H9 (cell line): ENCODE measurements at regions not wholly inside any gene's neighbourhood (a gene's known extent, or its start where the extent isn't known, plus 50 kb on each side); places are given as distances from the start of the nearest gene placed in this dataset.

Experiments used
- DNase-seq: peaks from one replicate; pipeline ENCODE4 v3.0.0-alpha.2; 2017
- H2AFZ ChIP-seq: one replicate; pipeline ENCODE4 v1.6.1; 2013; ENCODE audit warnings: mild to moderate bottlenecking, low read length, control low read depth, moderate library complexity
- H2AK5ac ChIP-seq: 2 replicates; pipeline ENCODE4 v1.6.1; 2013; ENCODE audit warnings: low read length, control low read depth, mixed read lengths; ENCODE audit not compliant: insufficient read length
- H2BK120ac ChIP-seq: one replicate; pipeline ENCODE4 v1.6.1; 2013; ENCODE audit warnings: low read depth, mild to moderate bottlenecking, low read length, control low read depth, inconsistent platforms; ENCODE audit not compliant: poor library complexity, severe bottlenecking
- H2BK12ac ChIP-seq: 2 replicates; pipeline ENCODE4 v1.6.1; 2013; ENCODE audit warnings: low read length, control low read depth, mixed read lengths, low read depth; ENCODE audit not compliant: insufficient read length
- H2BK15ac ChIP-seq: 2 replicates; pipeline ENCODE4 v1.6.1; 2013; ENCODE audit warnings: low read depth, low read length, control low read depth
- H2BK20ac ChIP-seq: one replicate; pipeline ENCODE4 v1.6.1; 2013; ENCODE audit warnings: low read depth, mild to moderate bottlenecking, low read length, control low read depth, inconsistent platforms; ENCODE audit not compliant: poor library complexity, severe bottlenecking
- H2BK5ac ChIP-seq: 2 replicates; pipeline ENCODE4 v1.6.1; 2013; ENCODE audit warnings: low read length, control low read depth, mixed read lengths; ENCODE audit not compliant: insufficient read length
- H3K14ac ChIP-seq: 2 replicates; pipeline ENCODE4 v1.6.1; 2013; ENCODE audit warnings: low read length, control low read depth; ENCODE audit not compliant: insufficient read depth
- H3K18ac ChIP-seq: 2 replicates; pipeline ENCODE4 v1.6.1; 2013; ENCODE audit warnings: low read depth, mild to moderate bottlenecking, mixed read lengths, low read length, control low read depth; ENCODE audit not compliant: insufficient read length
- H3K23ac ChIP-seq: 2 replicates; pipeline ENCODE4 v1.6.1; 2013; ENCODE audit warnings: low read length, control low read depth, mixed read lengths, low read depth; ENCODE audit not compliant: insufficient read length
- H3K23me2 ChIP-seq: 2 replicates; pipeline ENCODE4 v1.6.1; 2013; ENCODE audit warnings: low read depth, mild to moderate bottlenecking, mixed read lengths, low read length, control low read depth; ENCODE audit not compliant: insufficient read length, poor library complexity, severe bottlenecking
- H3K27ac ChIP-seq: 2 replicates; pipeline ENCODE4 v1.5.1; 2013; ENCODE audit warnings: low read length, control low read depth, mixed read lengths, low read depth; ENCODE audit not compliant: insufficient read length
- H3K27me3 ChIP-seq: 2 replicates; pipeline ENCODE4 v1.6.1; 2013; ENCODE audit warnings: low read length, control low read depth, inconsistent platforms; ENCODE audit not compliant: insufficient read depth
- H3K4ac ChIP-seq: 2 replicates; pipeline ENCODE4 v1.6.1; 2013; ENCODE audit warnings: low read depth, mild to moderate bottlenecking, control low read depth, inconsistent platforms, low read length, moderate library complexity
- H3K4me1 ChIP-seq: 2 replicates; pipeline ENCODE4 v1.6.1; 2013; ENCODE audit warnings: low read length, control low read depth, inconsistent platforms; ENCODE audit not compliant: insufficient read depth
- H3K4me2 ChIP-seq: 2 replicates; pipeline ENCODE4 v1.6.1; 2013; ENCODE audit warnings: low read length, control low read depth, mixed read lengths; ENCODE audit not compliant: insufficient read length, insufficient read depth
- H3K56ac ChIP-seq: 2 replicates; pipeline ENCODE4 v1.6.1; 2013; ENCODE audit warnings: low read depth, mild to moderate bottlenecking, mixed read lengths, low read length, control low read depth; ENCODE audit not compliant: insufficient read length
- H3K79me1 ChIP-seq: 2 replicates; pipeline ENCODE4 v1.6.1; 2013; ENCODE audit warnings: low read depth, mild to moderate bottlenecking, moderate library complexity, low read length, control low read depth, inconsistent platforms; ENCODE audit not compliant: insufficient read depth, poor library complexity, severe bottlenecking
- H3K79me2 ChIP-seq: 2 replicates; pipeline ENCODE4 v1.6.1; 2013; ENCODE audit warnings: low read length, control low read depth, inconsistent platforms; ENCODE audit not compliant: insufficient read depth
- H3K9ac ChIP-seq: 2 replicates; pipeline ENCODE4 v1.6.1; 2013; ENCODE audit warnings: low read length, control low read depth, mixed read lengths; ENCODE audit not compliant: insufficient read length; ENCODE audit errors: extremely low read depth
- H3K9me3 ChIP-seq: one replicate; pipeline ENCODE4 v1.6.1; 2013; ENCODE audit warnings: low read depth, low read length, inconsistent platforms; ENCODE audit not compliant: control insufficient read depth
- H3T11ph ChIP-seq: one replicate; pipeline ENCODE4 v1.6.1; 2013; ENCODE audit warnings: mild to moderate bottlenecking, low read length, control low read depth, inconsistent platforms
- H4K20me1 ChIP-seq: one replicate; pipeline ENCODE4 v1.6.1; 2013; ENCODE audit not compliant: control insufficient read depth, insufficient read length, insufficient read depth
- H4K5ac ChIP-seq: 2 replicates; pipeline ENCODE4 v1.6.1; 2013; ENCODE audit warnings: low read depth, mild to moderate bottlenecking, mixed read lengths, low read length, control low read depth; ENCODE audit not compliant: insufficient read length
- H4K8ac ChIP-seq: replicated peaks from 2 replicates; pipeline ENCODE4 v1.6.1; 2013; ENCODE audit warnings: low read length, control low read depth, mixed read lengths, low read depth; ENCODE audit not compliant: insufficient read length
- H4K91ac ChIP-seq: 2 replicates; pipeline ENCODE4 v1.6.1; 2013; ENCODE audit warnings: low read depth, mild to moderate bottlenecking, moderate library complexity, mixed read lengths, low read length, control low read depth; ENCODE audit not compliant: insufficient read length
- H3K27ac Mint-ChIP-seq, 3 experiments: 2 replicates in 2 of 3; 3 replicates in 1 of 3; pipeline ENCODE4 v1.8.0; 2020 to 2021; ENCODE audit warnings: mixed read lengths in 3 of 3, mild to moderate bottlenecking in 1 of 3, moderate library complexity in 1 of 3
- H3K27me3 Mint-ChIP-seq: 2 replicates; pipeline ENCODE4 v1.8.0; 2021; ENCODE audit warnings: low read depth, mild to moderate bottlenecking, moderate library complexity, mixed read lengths
- H3K36me3 Mint-ChIP-seq, 3 experiments: 2 replicates in 2 of 3; 3 replicates in 1 of 3; pipeline ENCODE4 v1.8.0; 2020 to 2021; ENCODE audit warnings: low read depth in 3 of 3, mixed read lengths in 3 of 3; ENCODE audit not compliant: insufficient read depth in 1 of 3
- H3K4me1 Mint-ChIP-seq, 2 experiments: 2 replicates each; pipeline ENCODE4 v1.8.0; 2020; ENCODE audit warnings: mixed read lengths in 2 of 2
- H3K4me3 Mint-ChIP-seq, 2 experiments: 2 replicates in 1 of 2; 3 replicates in 1 of 2; pipeline ENCODE4 v1.8.0; 2020 to 2021; ENCODE audit warnings: mild to moderate bottlenecking in 2 of 2, mixed read lengths in 2 of 2, moderate library complexity in 1 of 2
- H3K9me3 Mint-ChIP-seq, 2 experiments: 2 replicates in 1 of 2; 3 replicates in 1 of 2; pipeline ENCODE4 v1.8.0; 2020; ENCODE audit warnings: mild to moderate bottlenecking in 2 of 2, mixed read lengths in 2 of 2, moderate library complexity in 1 of 2
- CTCF ChIP-seq: fragments of 200-600 bp; sonication (generic); conservative IDR thresholded peaks from 3 replicates; pipeline ENCODE4 v1.8.0; 2021; ENCODE audit warnings: antibody characterized with exemption, mild to moderate bottlenecking
- WGBS: extraction: QIAGEN DNeasy Blood & Tissue Kit; methylation state at CpG from one replicate; pipeline ENCODE4 v1.1.7; 2013; ENCODE audit warnings: missing lambda C conversion rate, low lambda C conversion rate, mixed read lengths; ENCODE audit not compliant: insufficient read length; ENCODE audit errors: extremely low coverage; 5-methylcytosine and 5-hydroxymethylcytosine counted together

- Histone ChIP-seq H4K8ac (no peak overlapping the region), H2BK15ac (no peak overlapping the region), H2AK5ac (no peak overlapping the region), H3K9me3 (no peaks in the 10 kb centered on the region), H3K79me1 (no peaks in the 10 kb centered on the region), H3K27ac (no peak overlapping the region), H3K23ac (no peak overlapping the region), H3T11ph (no peak overlapping the region), H2AFZ (no peak overlapping the region), H3K79me2 (no peaks in the 10 kb centered on the region), H3K56ac (no peak overlapping the region), H3K18ac (no peak overlapping the region), H4K91ac (no peak overlapping the region), H3K4me2 (no peak overlapping the region), H2BK20ac (no peak overlapping the region), H4K5ac (no peak overlapping the region), H3K23me2 (no peaks in the 10 kb centered on the region), H2BK12ac (no peak overlapping the region), H3K27me3 (no peaks in the 10 kb centered on the region), H3K4me1 (no peaks in the 10 kb centered on the region), H3K14ac (no peak overlapping the region), H2BK5ac (no peak overlapping the region), H4K20me1 (no peaks in the 10 kb centered on the region), H3K9ac (no peak overlapping the region), H2BK120ac (no peak overlapping the region), H3K4ac (no peak overlapping the region)
- no CpG with 5 or more reads among the region's 7 CpGs for WGBS
- Mint-ChIP-seq H3K4me3 (no peak overlapping the region), H3K9me3 (no peaks in the 10 kb centered on the region), H3K27me3 (peaks cover 2% of the 10 kb centered on the region), H3K36me3 (no peaks in the 10 kb centered on the region), H3K27ac (no peak overlapping the region), H3K4me1 (peaks cover 0 to 3% of the 10 kb centered on the region in 2 experiments; a peak in 1 of 4 replicates)
- TF ChIP-seq CTCF: no peak
- no peak for DNase-seq
These were observed 210.4 kb upstream of the CA10 start for GRCh38 chr17:52368886-52369285.
